Stomach smooth muscle (tissue), 2 donors: ENCODE measurements at regions not wholly inside any gene's neighbourhood (a gene's known extent, or its start where the extent isn't known, plus 50 kb on each side); places are given as distances from the start of the nearest gene placed in this dataset.
"Not testable (repeated sequence)": the region's sequence is repeated elsewhere in the genome, so short reads cannot be mapped to it uniquely, and the experiment has no call there.

Experiments used
- H3K27ac ChIP-seq: one replicate; pipeline ENCODE4 v1.7.0; 2013; ENCODE audit warnings: mild to moderate bottlenecking, low read length, inconsistent platforms
- H3K27me3 ChIP-seq, 2 donors: one replicate each; pipeline ENCODE4 v1.7.0; 2013; ENCODE audit warnings: low read length in 2 of 2; ENCODE audit not compliant: insufficient read depth in 2 of 2, control insufficient read depth in 1 of 2
- H3K36me3 ChIP-seq, 2 donors: one replicate each; pipeline ENCODE4 v1.7.0; 2013; ENCODE audit warnings: low read length in 2 of 2; ENCODE audit not compliant: control insufficient read depth in 2 of 2, insufficient read depth in 2 of 2
- H3K4me1 ChIP-seq: one replicate; pipeline ENCODE4 v1.7.0; 2013; ENCODE audit warnings: low read length; ENCODE audit not compliant: control insufficient read depth, insufficient read depth
- H3K4me3 ChIP-seq, 2 donors: one replicate each; pipeline ENCODE4 v1.7.0; 2013; ENCODE audit warnings: low read length in 2 of 2
- H3K9ac ChIP-seq, 2 donors: one replicate each; pipeline ENCODE4 v1.7.0; 2013; ENCODE audit warnings: low read length in 2 of 2, mild to moderate bottlenecking in 1 of 2
- H3K9me3 ChIP-seq, 2 donors: one replicate each; pipeline ENCODE4 v1.7.0; 2013; ENCODE audit warnings: low read length in 2 of 2; ENCODE audit not compliant: control insufficient read depth in 2 of 2
- donor health status: healthy.
- donor health status: Pancreatic carcinoma.

DNA sequence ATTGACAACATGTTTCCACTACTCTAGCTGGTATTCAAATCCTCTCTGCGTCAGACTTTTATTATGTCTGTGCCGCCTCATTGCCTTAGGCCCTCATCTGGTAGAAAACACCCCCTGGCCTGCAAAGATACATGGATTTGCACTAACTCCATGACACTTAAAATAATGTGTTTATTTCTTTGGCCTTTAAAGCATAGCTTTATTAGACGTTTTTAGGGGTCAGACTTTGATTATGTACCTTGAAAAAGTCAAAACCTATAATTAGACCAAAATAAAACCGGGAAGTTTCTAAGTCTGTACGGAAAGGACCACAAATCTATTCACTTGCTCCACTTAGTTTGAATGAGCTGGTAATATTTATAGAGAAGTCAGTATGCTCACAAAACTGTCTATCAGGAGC, 357.9 kb upstream of the NOX3 start:
- H3K27ac ChIP-seq = no peak overlapping the region
- H3K9me3 ChIP-seq = no peaks in the 10 kb centered on the region
- no peaks in the 10 kb centered on the region for H3K27me3 ChIP-seq
- H3K9ac ChIP-seq = no peak overlapping the region
- no peaks in the 10 kb centered on the region for H3K36me3 ChIP-seq
- H3K4me3 ChIP-seq = no peak overlapping the region
- H3K4me1 ChIP-seq = no peaks in the 10 kb centered on the region

DNA sequence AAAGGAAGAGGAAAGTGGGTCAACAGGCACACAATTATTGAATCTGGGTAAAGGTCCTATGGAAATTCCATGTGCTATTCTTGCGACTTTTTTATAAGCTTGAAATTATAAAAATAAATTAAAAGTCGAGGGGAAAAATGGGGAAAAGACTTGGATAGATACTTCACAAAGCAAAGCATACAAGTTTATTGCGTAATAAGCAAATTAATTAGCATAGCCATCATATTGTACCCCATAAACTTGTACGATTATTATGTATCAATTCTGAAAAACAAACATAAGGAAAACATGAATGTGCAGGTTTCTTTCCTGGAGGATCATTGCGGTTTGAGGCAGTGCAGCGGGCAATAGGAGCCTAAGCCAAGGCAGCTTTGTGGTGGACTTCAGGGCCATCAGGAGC, 351.6 kb upstream of the NOX3 start:
- H3K9ac ChIP-seq = no peak overlapping the region
- H3K9me3 ChIP-seq = peaks cover 0 to 3% of the 10 kb centered on the region in 2 donors
- H3K27me3 ChIP-seq = no peaks in the 10 kb centered on the region
- H3K4me1 ChIP-seq = no peaks in the 10 kb centered on the region
- H3K27ac ChIP-seq = no peak overlapping the region
- no peaks in the 10 kb centered on the region for H3K36me3 ChIP-seq
- no peak overlapping the region for H3K4me3 ChIP-seq

DNA sequence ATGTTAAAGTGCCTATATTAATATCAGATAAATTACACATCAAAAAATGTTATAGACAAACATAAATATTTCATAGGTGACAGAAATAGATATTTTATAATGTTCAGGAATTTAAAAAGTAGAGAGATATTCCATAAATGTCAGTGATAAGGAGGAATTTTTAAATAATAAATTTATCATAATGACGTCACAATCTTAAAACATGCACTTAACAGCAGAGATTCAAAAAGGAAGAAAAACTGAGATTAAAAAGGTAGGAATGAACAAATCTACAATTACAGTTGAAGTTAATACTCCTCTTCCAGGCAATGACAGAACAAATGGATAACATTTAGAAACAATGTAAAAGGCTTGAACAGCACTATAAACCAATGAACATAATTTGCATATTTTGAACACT, 345.4 kb upstream of the NOX3 start:
- no peak overlapping the region for H3K27ac ChIP-seq
- no peaks in the 10 kb centered on the region for H3K4me1 ChIP-seq
- no peak overlapping the region for H3K4me3 ChIP-seq
- no peak overlapping the region for H3K9ac ChIP-seq
- no peaks in the 10 kb centered on the region for H3K27me3 ChIP-seq
- peaks cover 0 to 3% of the 10 kb centered on the region in 2 donors for H3K9me3 ChIP-seq
- H3K36me3 ChIP-seq = no peaks in the 10 kb centered on the region

DNA sequence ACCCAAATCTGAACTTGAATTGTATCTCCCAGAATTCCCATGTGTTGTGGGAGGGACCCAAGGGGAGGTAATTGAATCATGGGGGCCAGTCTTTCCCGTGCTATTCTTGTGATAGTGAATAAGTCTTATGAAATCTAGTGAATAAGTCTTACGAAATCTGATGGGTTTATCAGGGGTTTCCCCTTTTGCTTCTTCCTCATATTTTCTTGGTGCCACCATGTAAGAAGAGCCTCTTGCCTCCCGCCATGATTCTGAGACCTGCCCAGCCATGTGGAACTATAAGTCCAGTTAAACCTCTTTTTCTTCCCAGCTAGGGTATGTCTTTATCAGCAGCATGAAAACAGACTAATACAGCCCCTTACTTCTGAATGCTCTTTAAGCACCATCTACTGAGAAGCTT, 343.2 kb upstream of the NOX3 start:
- not testable (repeated sequence) for H3K36me3 ChIP-seq, H3K9ac ChIP-seq, H3K9me3 ChIP-seq, H3K27me3 ChIP-seq, H3K27ac ChIP-seq, H3K4me1 ChIP-seq, H3K4me3 ChIP-seq

DNA sequence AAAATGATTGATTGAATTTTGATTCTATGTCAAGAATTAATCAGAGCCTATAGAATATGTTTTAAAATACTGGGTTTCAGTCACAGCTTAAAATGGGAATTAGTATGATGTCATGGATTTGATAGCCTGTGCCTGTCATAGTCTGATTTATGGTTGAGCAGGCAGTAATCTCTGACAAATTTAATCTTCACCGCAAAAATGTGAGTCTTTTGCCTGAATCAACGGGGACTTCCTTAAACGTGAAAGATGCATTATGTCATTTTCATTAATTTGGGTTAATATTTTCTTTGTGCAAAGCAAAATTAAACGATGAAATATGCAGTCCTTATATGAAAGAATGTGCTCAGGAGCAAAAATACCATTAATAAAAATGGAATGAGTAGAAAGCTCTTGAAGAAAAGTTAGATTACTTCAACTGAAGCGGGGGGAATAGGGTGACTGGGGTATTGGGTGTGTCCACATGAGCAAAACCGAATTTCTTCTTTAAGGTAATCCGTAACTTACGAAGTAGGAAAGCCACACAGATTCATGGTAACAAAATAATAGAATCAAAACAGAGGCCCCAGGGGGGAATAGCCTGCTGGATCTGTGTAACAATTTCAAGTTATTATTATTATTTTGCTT, 339.6 kb upstream of the NOX3 start:
- H3K4me3 ChIP-seq = no peak overlapping the region
- peaks cover 2 to 3% of the 10 kb centered on the region in 2 donors for H3K9me3 ChIP-seq
- H3K27ac ChIP-seq = no peak overlapping the region
- H3K36me3 ChIP-seq = no peaks in the 10 kb centered on the region
- H3K9ac ChIP-seq = no peak overlapping the region
- no peaks in the 10 kb centered on the region for H3K4me1 ChIP-seq
- no peaks in the 10 kb centered on the region for H3K27me3 ChIP-seq

DNA sequence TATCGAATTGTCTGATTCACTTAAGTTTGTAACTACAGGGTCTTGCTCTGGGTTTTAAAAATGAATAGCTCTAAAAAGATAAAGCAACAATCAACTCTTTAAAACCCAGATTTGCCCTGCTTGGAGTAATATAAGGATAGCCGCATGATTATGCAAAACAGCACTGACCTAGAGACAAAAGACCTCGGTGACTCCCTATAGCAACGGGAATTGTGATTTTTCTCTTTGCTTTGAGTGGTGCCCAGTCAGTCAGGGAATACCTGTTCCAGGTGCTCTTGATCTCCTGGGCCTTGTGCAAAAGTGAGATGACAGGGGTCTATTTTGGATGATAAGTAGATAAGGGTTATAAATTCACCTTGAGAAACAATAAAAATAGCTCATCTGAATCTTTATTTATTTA, 336.3 kb upstream of the NOX3 start:
- Histone ChIP-seq H3K36me3 (no peaks in the 10 kb centered on the region), H3K4me1 (no peaks in the 10 kb centered on the region), H3K4me3 (no peak overlapping the region), H3K27ac (no peak overlapping the region), H3K9me3 (peaks cover 2 to 3% of the 10 kb centered on the region in 2 donors), H3K27me3 (no peaks in the 10 kb centered on the region), H3K9ac (no peak overlapping the region)

DNA sequence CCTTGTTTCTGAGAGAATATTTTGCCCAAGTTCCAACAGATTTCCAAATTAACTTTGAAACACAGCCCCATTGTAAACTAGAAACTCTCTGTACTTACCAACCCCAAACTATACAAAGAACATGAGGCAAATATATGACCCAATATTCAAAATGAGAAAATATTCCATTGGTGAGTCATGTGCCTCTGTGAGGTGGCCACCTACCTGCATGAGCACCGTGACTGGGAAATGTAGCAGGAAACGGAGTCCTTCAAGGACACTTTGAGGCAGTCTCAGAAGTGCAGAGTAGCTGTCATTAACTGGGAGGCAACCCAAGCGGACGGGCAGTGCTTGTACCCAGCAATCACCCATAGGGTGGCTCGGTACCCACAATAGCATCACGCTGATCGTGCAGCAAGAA, 335.5 kb upstream of the NOX3 start:
- H3K9ac ChIP-seq = no peak overlapping the region
- H3K27me3 ChIP-seq = no peaks in the 10 kb centered on the region
- H3K4me1 ChIP-seq = no peaks in the 10 kb centered on the region
- no peaks in the 10 kb centered on the region for H3K36me3 ChIP-seq
- H3K27ac ChIP-seq = no peak overlapping the region
- H3K4me3 ChIP-seq = no peak overlapping the region
- peaks cover 2 to 3% of the 10 kb centered on the region in 2 donors for H3K9me3 ChIP-seq

DNA sequence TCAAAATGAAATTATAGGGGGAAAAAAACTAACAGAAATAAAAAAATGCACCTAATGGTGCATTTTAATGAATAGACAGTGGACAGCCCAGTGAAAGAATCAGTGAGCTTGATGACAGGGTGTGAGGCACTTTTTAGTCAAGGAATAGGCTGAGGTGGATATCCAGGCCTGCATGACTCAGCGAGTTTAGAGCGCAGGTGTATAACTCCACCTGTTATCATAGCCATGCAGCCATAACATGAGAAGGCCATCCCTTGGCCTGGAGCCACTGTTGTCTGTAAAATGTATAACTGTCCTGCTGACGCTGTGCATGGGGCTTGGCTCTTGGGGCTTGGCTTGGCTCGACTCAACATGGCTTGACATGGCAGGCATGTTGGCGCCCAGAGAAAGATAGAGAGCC, 331.5 kb upstream of the NOX3 start:
- Histone ChIP-seq H3K4me1 (no peaks in the 10 kb centered on the region), H3K36me3 (no peaks in the 10 kb centered on the region), H3K9me3 (no peaks in the 10 kb centered on the region), H3K27ac (no peak overlapping the region), H3K4me3 (no peak overlapping the region), H3K9ac (no peak overlapping the region), H3K27me3 (no peaks in the 10 kb centered on the region)

DNA sequence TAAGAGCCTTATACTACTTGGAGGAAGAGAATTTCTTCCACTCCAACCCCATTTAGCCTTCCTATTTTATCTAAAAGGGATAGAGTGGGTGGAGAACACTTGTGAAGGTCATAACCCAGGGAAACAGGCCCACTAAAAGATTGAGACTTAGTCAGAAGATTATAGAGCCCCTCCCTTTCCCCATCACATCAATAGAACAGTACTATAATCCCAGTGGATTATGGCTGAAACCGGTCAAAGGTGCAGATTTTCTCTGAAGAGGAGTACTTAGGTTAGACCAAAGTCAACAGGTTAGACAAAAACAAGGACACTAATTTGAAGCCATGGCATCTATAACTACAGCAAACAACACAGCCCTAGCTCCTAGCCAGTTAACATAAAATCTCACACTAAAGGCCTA, 330.9 kb upstream of the NOX3 start:
- Histone ChIP-seq H3K36me3 (no peaks in the 10 kb centered on the region), H3K27me3 (no peaks in the 10 kb centered on the region), H3K9me3 (no peaks in the 10 kb centered on the region), H3K9ac (no peak overlapping the region), H3K4me3 (no peak overlapping the region), H3K4me1 (no peaks in the 10 kb centered on the region), H3K27ac (no peak overlapping the region)

DNA sequence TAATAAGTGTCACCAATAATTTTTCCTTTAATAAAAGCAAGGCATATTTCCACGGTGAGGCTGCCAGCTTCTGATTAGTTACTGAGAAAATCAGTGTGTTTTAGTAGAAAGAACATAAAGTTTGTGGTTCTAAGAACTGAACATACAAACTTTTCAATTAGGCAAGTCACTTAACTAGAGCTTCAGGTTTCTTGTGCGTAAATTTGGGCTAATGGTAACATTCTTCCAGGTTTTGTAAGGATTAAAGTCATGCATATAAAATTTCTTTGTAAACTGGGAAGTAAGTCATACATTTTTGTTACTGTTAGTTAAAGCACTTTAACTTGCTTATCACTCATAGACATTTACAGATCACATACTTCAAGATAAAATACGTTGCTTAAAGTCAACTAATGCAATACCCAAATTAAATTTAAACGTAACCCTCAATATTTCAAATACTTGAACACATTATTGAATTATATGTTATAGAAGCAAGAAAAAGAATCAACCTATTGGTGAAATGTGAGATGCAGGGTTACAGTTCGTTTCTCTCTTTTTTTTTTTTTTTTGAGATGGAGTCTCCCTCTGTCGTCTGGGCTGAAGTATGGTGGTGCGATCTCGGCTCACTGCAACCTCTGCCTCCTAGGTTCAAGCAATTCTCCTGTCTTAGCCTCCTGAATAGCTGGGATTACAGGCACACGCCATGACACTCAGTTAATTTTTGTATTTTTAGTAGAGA, 327.3 kb upstream of the NOX3 start:
- H3K9ac ChIP-seq = no peak overlapping the region
- no peak overlapping the region for H3K27ac ChIP-seq
- no peaks in the 10 kb centered on the region for H3K9me3 ChIP-seq
- H3K36me3 ChIP-seq = no peaks in the 10 kb centered on the region
- no peaks in the 10 kb centered on the region for H3K4me1 ChIP-seq
- no peak overlapping the region for H3K4me3 ChIP-seq
- no peaks in the 10 kb centered on the region for H3K27me3 ChIP-seq

DNA sequence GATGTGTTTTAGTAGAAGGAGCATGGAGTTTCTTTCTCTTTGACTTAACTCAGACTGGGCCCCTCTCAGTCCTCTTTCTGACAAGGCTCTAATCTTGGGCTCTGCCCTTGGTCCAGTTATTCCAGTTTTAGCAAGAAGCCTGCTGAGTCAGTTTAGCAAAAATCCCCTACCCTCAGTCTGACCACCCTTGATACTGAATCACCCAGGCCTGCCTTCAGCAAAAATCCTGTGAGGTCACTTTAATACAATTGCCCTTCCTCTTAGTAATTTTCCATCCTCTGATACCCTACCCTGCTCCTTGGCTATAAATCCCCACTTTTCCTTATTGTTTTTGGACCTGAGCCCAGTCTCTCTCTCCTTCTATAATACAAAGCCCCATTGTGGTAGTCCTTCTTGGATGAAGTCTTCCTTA, 326.7 kb upstream of the NOX3 start:
- Histone ChIP-seq H3K27me3 (no peaks in the 10 kb centered on the region), H3K9me3 (no peaks in the 10 kb centered on the region), H3K36me3 (no peaks in the 10 kb centered on the region), H3K4me1 (no peaks in the 10 kb centered on the region), H3K9ac (no peak overlapping the region), H3K27ac (no peak overlapping the region), H3K4me3 (no peak overlapping the region)
